Fibroblast of peridontal ligament (primary cell): ENCODE measurements at regions not wholly inside any gene's neighbourhood (a gene's known extent, or its start where the extent isn't known, plus 50 kb on each side); places are given as distances from the start of the nearest gene placed in this dataset.

ENCODE experiments used
- DNase-seq: peaks from one replicate; pipeline ENCODE4 v3.0.0-alpha.2; 2010; ENCODE audit errors: extremely low read depth

GRCh38 chr1:232249861-232250777 is 379.8 kb downstream of the SIPA1L2 start:
- DNase-seq, result no peak

- DNase-seq, result no peak
Measured at GRCh38 chr1:232249339-232249738, 380.6 kb downstream of the SIPA1L2 start.

GRCh38 chr1:232248276-232248820 is 381.6 kb downstream of the SIPA1L2 start:
- no peak for DNase-seq

- DNase-seq, result peak; percentile 1
Measured at GRCh38 chr1:232247669-232248068, 382.3 kb downstream of the SIPA1L2 start.

- no peak for DNase-seq
Measured at GRCh38 chr1:232244426-232244825, 385.5 kb downstream of the SIPA1L2 start.

GRCh38 chr1:232239998-232240397 is 389.9 kb downstream of the SIPA1L2 start:
- no peak for DNase-seq

GRCh38 chr1:232239522-232239921 is 390.4 kb downstream of the SIPA1L2 start:
- DNase-seq, result no peak

GRCh38 chr1:232238009-232238408 is 391.9 kb downstream of the SIPA1L2 start:
- no peak for DNase-seq

- no peak for DNase-seq
Measured at GRCh38 chr1:232227306-232227705, 402.6 kb downstream of the SIPA1L2 start.

GRCh38 chr1:232226197-232226712 is 403.7 kb downstream of the SIPA1L2 start:
- peak; percentile 60 for DNase-seq

GRCh38 chr1:232225336-232226131 is 404.4 kb downstream of the SIPA1L2 start:
- no peak for DNase-seq

- no peak for DNase-seq
Measured at GRCh38 chr1:232223887-232224286, 406.0 kb downstream of the SIPA1L2 start.

GRCh38 chr1:232223183-232223708 is 406.7 kb downstream of the SIPA1L2 start:
- no peak for DNase-seq

GRCh38 chr1:232222614-232223013 is 407.3 kb downstream of the SIPA1L2 start:
- DNase-seq, result no peak

GRCh38 chr1:232221802-232222499 is 408.0 kb downstream of the SIPA1L2 start:
- DNase-seq, result no peak

- DNase-seq, result no peak
Measured at GRCh38 chr1:232218955-232219865, 410.7 kb downstream of the SIPA1L2 start.

- no peak for DNase-seq
Measured at GRCh38 chr1:232213928-232214327, 416.0 kb downstream of the SIPA1L2 start.

- no peak for DNase-seq
Measured at GRCh38 chr1:232212253-232212652, 417.7 kb downstream of the SIPA1L2 start.

- no peak for DNase-seq
Measured at GRCh38 chr1:232211149-232211548, 418.8 kb downstream of the SIPA1L2 start.

GRCh38 chr1:232209357-232209756 is 420.6 kb downstream of the SIPA1L2 start:
- no peak for DNase-seq
